ENCODE measurements at regions not wholly inside any gene's neighbourhood (a gene's known extent, or its start where the extent isn't known, plus 50 kb on each side); places are given as distances from the start of the nearest gene placed in this dataset.

DNA sequence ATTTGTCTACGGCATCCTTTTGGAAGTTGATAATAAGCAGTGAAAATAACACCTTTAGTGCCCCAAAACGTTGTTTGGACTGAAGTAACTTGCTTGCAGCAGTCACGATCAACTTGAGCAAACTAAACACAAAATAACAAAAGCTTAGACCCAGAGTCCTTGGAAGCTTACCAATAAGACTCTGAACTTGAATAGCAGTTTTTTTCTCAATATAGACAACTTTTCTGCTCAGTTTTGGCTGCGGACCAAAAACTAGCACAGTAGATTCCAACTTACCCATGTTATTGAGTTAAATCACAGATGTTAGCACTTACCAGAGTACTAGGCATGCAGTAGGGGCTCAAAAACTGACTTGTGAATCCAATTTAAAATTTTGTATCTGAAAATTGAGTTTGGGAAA, 746.9 kb downstream of the PCDH19 start (continued):
- TF ChIP-seq ZNF462 (CRISPR knock-in tag; IDR thresholded peaks at IDR 0.05): no peak

DNA sequence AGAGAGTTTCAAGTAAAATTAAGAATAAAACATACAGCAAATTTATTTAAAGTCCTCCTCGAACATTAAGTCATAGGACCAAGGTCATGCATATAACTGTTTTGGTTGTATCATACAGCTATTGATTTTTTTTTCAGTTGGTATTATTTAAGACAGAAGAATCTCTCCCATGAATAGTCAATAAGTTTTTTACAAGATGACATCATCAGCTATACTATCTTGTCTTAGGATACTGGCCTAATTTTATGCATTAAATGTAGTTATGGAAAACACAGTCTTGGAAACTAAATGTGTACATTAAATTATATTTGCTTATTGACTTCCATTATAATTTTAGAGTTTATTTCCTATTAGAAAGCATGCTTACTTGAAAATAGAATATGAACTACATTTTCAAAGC, 755.9 kb downstream of the PCDH19 start:
- H3K27me3 ChIP-seq (ENCODE audit: insufficient read depth): no peaks in the 10 kb centered on the region
- no peak overlapping the region for H2AFZ ChIP-seq
- no peak overlapping the region for H3K27ac Mint-ChIP-seq

GRCh38 chrX:99653352-99653751, 756.7 kb downstream of the PCDH19 start:
- Histone ChIP-seq H3K36me3 (ENCODE audit: insufficient read depth) (no peaks in the 10 kb centered on the region), H3K9me2 (ENCODE audit: insufficient read depth) (no peaks in the 10 kb centered on the region), H3K4me2 (no peak overlapping the region), H2AFZ (no peak overlapping the region), H3K27ac (ENCODE audit: low read depth) (no peak overlapping the region), H3K4me3 (no peak overlapping the region), H3K4me1 (ENCODE audit: insufficient read depth) (no peaks in the 10 kb centered on the region), H4K20me1 (replicated peaks; ENCODE audit: insufficient read depth) (no peaks in the 10 kb centered on the region), H3F3A (replicated peaks; ENCODE audit: low read depth) (no peaks in the 10 kb centered on the region), H3K79me2 (replicated peaks; ENCODE audit: insufficient read depth) (no peaks in the 10 kb centered on the region), H3K27me3 (ENCODE audit: insufficient read depth) (no peaks in the 10 kb centered on the region)
- no peak overlapping the region for H3K4me3 Mint-ChIP-seq
- no peaks in the 10 kb centered on the region for H3K4me1 Mint-ChIP-seq
- no peak for ATAC-seq
- no peak overlapping the region for H3K27ac Mint-ChIP-seq
- no peaks in the 10 kb centered on the region for H3K36me3 Mint-ChIP-seq (ENCODE audit: low read depth)
- no peaks in the 10 kb centered on the region for H3K9me3 Mint-ChIP-seq
- H3K27me3 Mint-ChIP-seq (ENCODE audit: insufficient read depth, low read depth, poor library complexity): no peaks in the 10 kb centered on the region
- DNase-seq (ENCODE audit: low spot score): no peak
- TF ChIP-seq NANOG (IDR thresholded peaks at IDR 0.05; ENCODE audit: borderline replicate concordance) (no peak), ZNF462 (CRISPR knock-in tag; IDR thresholded peaks at IDR 0.05) (no peak), JUNB (IDR thresholded peaks at IDR 0.05; ENCODE audit: unreplicated experiment) (no peak), STAT1 (IDR thresholded peaks at IDR 0.05; ENCODE audit: unreplicated experiment) (no peak), CREB1 (CRISPR knock-in tag; IDR thresholded peaks at IDR 0.05; ENCODE audit: low read depth) (no peak)

More for the DNA sequence above, 755.9 kb downstream of the PCDH19 start:
- Histone ChIP-seq H4K20me1 (replicated peaks; ENCODE audit: insufficient read depth) (no peaks in the 10 kb centered on the region), H3K4me1 (ENCODE audit: insufficient read depth) (no peaks in the 10 kb centered on the region), H3K9me2 (ENCODE audit: insufficient read depth) (no peaks in the 10 kb centered on the region), H3F3A (replicated peaks; ENCODE audit: low read depth) (no peaks in the 10 kb centered on the region), H3K4me2 (no peak overlapping the region), H3K79me2 (replicated peaks; ENCODE audit: insufficient read depth) (no peaks in the 10 kb centered on the region), H3K36me3 (ENCODE audit: insufficient read depth) (no peaks in the 10 kb centered on the region), H3K27ac (ENCODE audit: low read depth) (no peak overlapping the region), H3K4me3 (no peak overlapping the region)
- Mint-ChIP-seq H3K9me3 (no peaks in the 10 kb centered on the region), H3K4me1 (no peaks in the 10 kb centered on the region), H3K36me3 (ENCODE audit: low read depth) (no peaks in the 10 kb centered on the region), H3K27me3 (ENCODE audit: insufficient read depth, low read depth, poor library complexity) (no peaks in the 10 kb centered on the region), H3K4me3 (no peak overlapping the region)
- ATAC-seq: no peak
- no peak for TF ChIP-seq POLR2AphosphoS5 (IDR thresholded peaks at IDR 0.05; ENCODE audit: low read depth)
- no peak for DNase-seq (ENCODE audit: low spot score)

Data from GM23338 (cell line).